Fibroblast of lung (primary cell): ENCODE measurements at regions not wholly inside any gene's neighbourhood (a gene's known extent, or its start where the extent isn't known, plus 50 kb on each side); places are given as distances from the start of the nearest gene placed in this dataset.

Experiments used
- DNase-seq, 2 donors: peaks; one replicate each; pipeline versions ENCODE4 v3.0.0 to v3.0.0-alpha.2; 2010; ENCODE audit warnings: low read depth in 2 of 2
- H2AFZ ChIP-seq: 2 replicates; pipeline ENCODE4 v1.5.1; 2012; ENCODE audit warnings: low read length, control low read depth, inconsistent platforms
- H3K27ac ChIP-seq: 2 replicates; pipeline ENCODE4 v1.5.1; 2011; ENCODE audit warnings: low read length, control low read depth; ENCODE audit not compliant: insufficient read depth
- H3K27me3 ChIP-seq: 2 replicates; pipeline ENCODE4 v1.5.1; 2011; ENCODE audit warnings: mild to moderate bottlenecking, low read length; ENCODE audit not compliant: control insufficient read depth, insufficient read depth
- H3K36me3 ChIP-seq: 2 replicates; pipeline ENCODE4 v1.5.1; 2011; ENCODE audit warnings: low read length; ENCODE audit not compliant: control insufficient read depth, insufficient read depth
- H3K4me1 ChIP-seq: 2 replicates; pipeline ENCODE4 v1.5.1; 2011; ENCODE audit warnings: low read length; ENCODE audit not compliant: control insufficient read depth, insufficient read depth; ENCODE audit errors: extremely low read depth
- H3K4me2 ChIP-seq: 2 replicates; pipeline ENCODE4 v1.5.1; 2011; ENCODE audit warnings: low read length, control low read depth; ENCODE audit not compliant: insufficient read depth; ENCODE audit errors: extremely low read depth
- H3K4me3 ChIP-seq, 4 experiments: fragments of 200-600 bp in 1 of 4; sonication (generic) in 1 of 4; replicated peaks in 1 of 4; 2 replicates each; pipeline ENCODE4 v1.5.1; 2011 to 2016; ENCODE audit warnings: low read length in 4 of 4, low read depth in 3 of 4, mild to moderate bottlenecking in 3 of 4, control low read depth in 2 of 4, inconsistent platforms in 1 of 4, mixed read lengths in 1 of 4; ENCODE audit not compliant: insufficient read depth in 1 of 4; ENCODE audit errors: control extremely low read depth in 1 of 4
- H3K79me2 ChIP-seq: 2 replicates; pipeline ENCODE4 v1.5.1; 2012; ENCODE audit warnings: mild to moderate bottlenecking, low read length, inconsistent platforms; ENCODE audit not compliant: control insufficient read depth, insufficient read depth
- H3K9ac ChIP-seq: 2 replicates; pipeline ENCODE4 v1.5.1; 2011; ENCODE audit warnings: mild to moderate bottlenecking, low read length, control low read depth; ENCODE audit not compliant: insufficient read depth
- H3K9me3 ChIP-seq: 2 replicates; pipeline ENCODE4 v1.5.1; 2012; ENCODE audit warnings: low read depth, low read length; ENCODE audit not compliant: control insufficient read depth, insufficient read depth
- H4K20me1 ChIP-seq: 2 replicates; pipeline ENCODE4 v1.5.1; 2011; ENCODE audit warnings: low read length; ENCODE audit not compliant: control insufficient read depth, insufficient read depth; ENCODE audit errors: extremely low read depth
- CTCF ChIP-seq, 2 donors: IDR thresholded peaks in 1 of 2; conservative IDR thresholded peaks in 1 of 2; 1 replicate in 1 of 2; 2 replicates in 1 of 2; pipeline ENCODE4 v1.5.1; 2011 to 2012; ENCODE audit warnings: low read length in 2 of 2, control low read depth in 1 of 2, inconsistent platforms in 1 of 2, low read depth in 1 of 2, mild to moderate bottlenecking in 1 of 2
- EZH2 ChIP-seq: IDR thresholded peaks from 2 replicates; pipeline ENCODE4 v1.5.1; 2012; ENCODE audit warnings: low read length, control low read depth, mild to moderate bottlenecking; ENCODE audit errors: missing control alignments

GRCh38 chr7:84813376-84813775 is 373.5 kb downstream of the SEMA3D start:
- Histone ChIP-seq H3K4me3 (no peak overlapping the region), H3K9ac (no peak overlapping the region), H3K4me1 (peaks cover 2% of the 10 kb centered on the region), H3K36me3 (no peaks in the 10 kb centered on the region), H3K4me2 (no peak overlapping the region), H4K20me1 (no peaks in the 10 kb centered on the region), H3K27ac (no peak overlapping the region), H3K9me3 (no peaks in the 10 kb centered on the region), H3K27me3 (no peaks in the 10 kb centered on the region), H3K79me2 (no peaks in the 10 kb centered on the region), H2AFZ (no peak overlapping the region)
- no peak for DNase-seq
- no peak for TF ChIP-seq EZH2
- no peak for TF ChIP-seq CTCF (conservative IDR thresholded peaks at IDR 0.05 in 1 of 2, IDR thresholded peaks at IDR 0.05 in 1 of 2; ENCODE audit: low read depth in 1 of 2, low read length in 2 of 2)

- Histone ChIP-seq H3K9me3 (no peaks in the 10 kb centered on the region), H3K4me1 (peaks cover 2% of the 10 kb centered on the region), H3K27ac (no peak overlapping the region), H4K20me1 (no peaks in the 10 kb centered on the region), H3K79me2 (no peaks in the 10 kb centered on the region), H2AFZ (peak overlapping the region; percentile 54), H3K9ac (no peak overlapping the region), H3K27me3 (no peaks in the 10 kb centered on the region), H3K4me2 (no peak overlapping the region), H3K36me3 (no peaks in the 10 kb centered on the region), H3K4me3 (no peak overlapping the region)
- no peak for DNase-seq
- TF ChIP-seq EZH2, result no peak
- TF ChIP-seq CTCF (conservative IDR thresholded peaks at IDR 0.05 in 1 of 2, IDR thresholded peaks at IDR 0.05 in 1 of 2; ENCODE audit: low read depth in 1 of 2, low read length in 2 of 2), result no peak
Observed at GRCh38 chr7:84812021-84812420, 374.8 kb downstream of the SEMA3D start.

- H3K79me2 ChIP-seq, result no peaks in the 10 kb centered on the region
- H3K36me3 ChIP-seq, result no peaks in the 10 kb centered on the region
- no peak for DNase-seq
- peaks cover 2% of the 10 kb centered on the region for H3K4me1 ChIP-seq
- peak overlapping the region; percentile 20 for H3K4me2 ChIP-seq
- no peak overlapping the region for H3K27ac ChIP-seq
- peak overlapping the region; percentile 66 for H2AFZ ChIP-seq
- H3K9me3 ChIP-seq, result no peaks in the 10 kb centered on the region
- no peaks in the 10 kb centered on the region for H4K20me1 ChIP-seq
- TF ChIP-seq CTCF (conservative IDR thresholded peaks at IDR 0.05 in 1 of 2, IDR thresholded peaks at IDR 0.05 in 1 of 2; ENCODE audit: low read depth in 1 of 2, low read length in 2 of 2) (no peak), EZH2 (no peak)
- no peak overlapping the region for H3K9ac ChIP-seq
- no peaks in the 10 kb centered on the region for H3K27me3 ChIP-seq
- no peak overlapping the region for H3K4me3 ChIP-seq
Observed at GRCh38 chr7:84811362-84811761, 375.5 kb downstream of the SEMA3D start.
